Activated CD8-positive, alpha-beta memory T cell treated with anti-CD3 and anti-CD28 coated beads, Interleukin-2, amount 50 U/mL, for 48 hours (primary cell): ENCODE measurements at regions not wholly inside any gene's neighbourhood (a gene's known extent, or its start where the extent isn't known, plus 50 kb on each side); places are given as distances from the start of the nearest gene placed in this dataset.
"Not testable (repeated sequence)": the region's sequence is repeated elsewhere in the genome, so short reads cannot be mapped to it uniquely, and the experiment has no call there.

Source experiments
- DNase-seq: peaks from one replicate; pipeline ENCODE4 v3.0.0-alpha.2; 2020

DNA sequence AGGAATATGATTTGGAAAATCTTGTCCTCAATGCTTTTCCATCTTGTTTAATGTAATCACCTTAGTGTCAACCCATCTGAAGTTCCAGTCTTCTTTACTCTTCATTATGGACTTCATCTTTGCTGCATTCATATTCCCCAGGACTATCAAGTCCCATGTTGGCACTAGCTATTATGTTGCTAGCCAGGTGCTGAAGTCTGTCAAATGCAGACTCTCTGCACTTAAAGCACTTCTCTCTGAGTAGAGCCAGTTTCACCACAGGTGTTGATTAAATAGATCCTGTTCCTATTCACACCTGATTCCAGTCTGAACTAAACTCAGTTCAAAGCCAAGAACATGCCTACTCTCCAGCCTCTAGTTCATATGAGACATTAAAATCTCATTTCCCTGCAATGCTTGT is 75.0 kb upstream of the PKN2 start:
- DNase-seq: no peak

DNA sequence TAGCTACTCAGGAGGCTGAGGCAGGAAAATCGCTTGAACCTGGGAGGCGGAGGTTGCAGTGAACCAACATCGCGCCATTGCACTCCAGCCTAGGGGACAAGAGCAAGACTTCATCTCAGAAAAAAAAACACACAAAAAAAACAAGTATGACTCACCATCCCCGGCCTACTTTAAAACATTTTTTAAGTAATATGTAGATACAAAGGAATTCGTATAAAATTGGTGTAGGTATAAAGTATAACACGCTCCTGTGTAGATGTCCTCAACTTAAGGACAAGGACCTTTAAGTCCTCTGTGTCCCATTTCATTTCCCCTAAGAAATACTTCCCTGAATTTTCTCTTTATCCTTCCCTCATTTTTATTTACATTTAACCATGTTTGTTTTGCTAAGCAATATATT is 73.4 kb upstream of the PKN2 start:
- DNase-seq: no peak

DNA sequence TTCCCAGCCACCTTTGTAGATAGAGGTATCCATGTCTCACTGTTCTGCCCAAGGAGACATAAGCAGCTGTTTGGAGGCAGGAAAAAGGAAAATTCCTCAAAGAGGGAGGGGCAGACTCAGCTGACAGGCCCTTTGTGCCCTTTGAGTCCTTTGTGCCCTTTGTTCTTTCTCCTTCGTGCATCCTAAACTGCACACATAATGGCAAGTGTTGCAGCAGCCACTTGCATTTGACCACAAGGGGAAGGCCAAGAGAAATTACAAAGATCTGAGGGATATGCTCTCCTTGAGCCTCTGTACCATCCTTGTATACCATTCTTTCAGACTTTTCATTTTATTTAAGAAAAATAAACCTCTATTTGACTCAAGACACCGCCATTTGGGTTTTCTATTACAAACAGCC is 71.8 kb upstream of the PKN2 start:
- no peak for DNase-seq

DNA sequence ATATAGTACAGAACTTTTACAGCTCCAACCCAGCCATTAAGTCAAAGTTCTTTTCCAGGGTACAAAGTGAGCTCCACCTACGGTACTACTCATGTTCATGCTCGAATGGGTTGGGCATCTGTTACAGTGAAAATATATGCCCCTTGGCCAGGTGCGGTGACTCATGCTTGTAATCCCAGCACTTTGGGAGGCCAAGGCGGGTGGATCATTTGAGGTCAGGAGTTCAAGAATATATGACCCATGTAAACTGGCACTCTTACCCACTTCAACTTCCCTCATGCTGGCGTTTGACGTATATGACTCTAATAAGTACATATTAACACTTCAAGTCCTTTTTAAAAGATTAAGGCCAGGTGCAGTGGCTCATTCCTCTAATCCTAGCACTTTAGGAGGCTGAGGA is 71.3 kb upstream of the PKN2 start:
- no peak for DNase-seq

DNA sequence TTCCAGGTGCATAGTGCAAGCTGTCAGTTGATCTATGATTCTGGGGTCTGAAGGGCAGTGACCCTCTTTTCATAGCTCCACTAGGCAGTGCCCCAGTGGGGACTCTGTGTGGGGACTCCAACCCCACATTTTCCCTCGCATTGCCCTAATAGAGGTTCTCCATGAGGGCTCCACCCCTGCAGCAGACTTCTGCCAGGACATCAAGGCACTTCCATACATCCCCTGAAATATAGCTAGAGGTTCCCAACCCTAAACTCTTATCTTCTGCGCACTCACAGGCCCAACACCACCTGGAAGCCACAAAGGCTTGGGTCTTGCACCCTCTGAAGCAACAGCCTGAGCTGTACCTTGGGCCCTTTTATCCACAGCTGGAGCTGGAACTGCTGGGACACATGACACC is 65.7 kb upstream of the PKN2 start:
- DNase-seq: no peak

DNA sequence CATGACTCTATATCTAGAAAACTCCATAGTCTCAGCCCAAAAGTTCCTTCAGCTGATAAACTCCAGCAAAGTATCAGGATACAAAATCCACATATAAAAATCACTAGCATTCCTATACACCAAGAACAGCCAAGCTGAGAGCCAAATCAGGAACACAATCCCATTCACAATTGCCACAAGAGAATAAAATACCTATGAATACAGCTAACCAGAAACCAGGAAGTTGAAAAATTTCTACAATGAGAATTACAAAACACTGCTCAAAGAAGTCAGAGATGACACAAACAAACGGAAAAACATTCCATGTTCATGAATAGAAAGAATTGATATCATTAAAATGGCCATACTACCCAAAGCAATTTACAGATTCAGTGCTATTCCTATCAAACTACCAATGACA is 61.0 kb upstream of the PKN2 start:
- not testable (repeated sequence) for DNase-seq
